WTC11 (cell line): ENCODE measurements at regions not wholly inside any gene's neighbourhood (a gene's known extent, or its start where the extent isn't known, plus 50 kb on each side); places are given as distances from the start of the nearest gene placed in this dataset.

Source experiments
- ATAC-seq: fragments of 200-7000 bp; cut with Tn5 transposase; 2 replicates; pipeline ENCODE4 v1.10.0; 2021; ENCODE audit warnings: mild to moderate bottlenecking, moderate library complexity
- CTCF ChIA-PET: fragments of 300-600 bp; sonication (Branson Sonifier 250); formaldehyde crosslinking; loops from one replicate; lab custom pipeline; 2021; ENCODE audit warnings: antibody characterized with exemption; lab: Charles Lee
- POLR2A ChIA-PET: fragments of 350-600 bp; sonication (Branson Sonifier 250); formaldehyde crosslinking; loops from one replicate; lab custom pipeline; 2021; ENCODE audit warnings: antibody characterized with exemption; lab: Charles Lee
- DNase-seq: peaks from one replicate; pipeline ENCODE4 v3.0.0; 2021; ENCODE audit warnings: low spot score
- H3K27ac Mint-ChIP-seq: 2 replicates; pipeline ENCODE4 v1.8.0; 2021; ENCODE audit warnings: mixed read lengths
- H3K27me3 Mint-ChIP-seq: 2 replicates; pipeline ENCODE4 v1.8.0; 2021; ENCODE audit warnings: low read depth, mild to moderate bottlenecking, moderate library complexity, mixed read lengths
- H3K36me3 Mint-ChIP-seq: 2 replicates; pipeline ENCODE4 v1.8.0; 2021; ENCODE audit warnings: mixed read lengths
- H3K4me1 Mint-ChIP-seq: 2 replicates; pipeline ENCODE4 v1.8.0; 2022; ENCODE audit warnings: mixed read lengths
- H3K4me3 Mint-ChIP-seq: 2 replicates; pipeline ENCODE4 v1.8.0; 2021; ENCODE audit warnings: mild to moderate bottlenecking, moderate library complexity, mixed read lengths
- H3K9me3 Mint-ChIP-seq: 2 replicates; pipeline ENCODE4 v1.8.0; 2021; ENCODE audit warnings: mixed read lengths
- CREM ChIP-seq: sonication (generic); formaldehyde crosslinking; IDR thresholded peaks from 2 replicates; pipeline ENCODE4 v1.8.1; 2022; ENCODE audit warnings: mild to moderate bottlenecking, missing genetic modification reagents, moderate library complexity
- GRHL2 ChIP-seq: fragments of 250-450 bp; sonication (Bioruptor Pico); IDR thresholded peaks from 2 replicates; pipeline ENCODE4 v1.8.0; 2022; ENCODE audit warnings: mild to moderate bottlenecking, moderate library complexity; ENCODE audit not compliant: insufficient replicate concordance, severe bottlenecking
- JAZF1 ChIP-seq: fragments of 250-450 bp; sonication (Bioruptor Pico); IDR thresholded peaks from 2 replicates; pipeline ENCODE4 v1.9.0; 2021; ENCODE audit warnings: moderate library complexity, mild to moderate bottlenecking, inconsistent platforms
- MXD4 ChIP-seq: fragments of 250-450 bp; sonication (Bioruptor Pico); IDR thresholded peaks from 2 replicates; pipeline ENCODE4 v1.8.0; 2021; ENCODE audit warnings: mild to moderate bottlenecking, moderate library complexity, borderline replicate concordance
- NR2C2 ChIP-seq: sonication (generic); formaldehyde crosslinking; IDR thresholded peaks from 2 replicates; pipeline ENCODE4 v1.8.0; 2022; ENCODE audit warnings: mild to moderate bottlenecking, missing genetic modification reagents
- PRRX2 ChIP-seq: fragments of 250-450 bp; sonication (Bioruptor Pico); IDR thresholded peaks from 2 replicates; pipeline ENCODE4 v1.8.0; 2021; ENCODE audit warnings: mild to moderate bottlenecking
- SOX15 ChIP-seq: fragments of 250-450 bp; sonication (Bioruptor Pico); IDR thresholded peaks from 2 replicates; pipeline ENCODE4 v1.9.0; 2021; ENCODE audit warnings: mild to moderate bottlenecking
- TCF7 ChIP-seq: sonication (generic); formaldehyde crosslinking; IDR thresholded peaks from 2 replicates; pipeline ENCODE4 v1.8.0; 2022; ENCODE audit warnings: mild to moderate bottlenecking, low read depth, missing genetic modification reagents, moderate library complexity
- TEAD4 ChIP-seq: sonication (generic); formaldehyde crosslinking; IDR thresholded peaks from 2 replicates; pipeline ENCODE4 v1.8.0; 2022; ENCODE audit warnings: mild to moderate bottlenecking, missing genetic modification reagents
- TP53 ChIP-seq: sonication (generic); formaldehyde crosslinking; IDR thresholded peaks from 2 replicates; pipeline ENCODE4 v1.8.1; 2023; ENCODE audit warnings: mild to moderate bottlenecking, missing genetic modification reagents
- TF ChIP-seq, protein P1 (sequence below): fragments of 250-450 bp; sonication (Bioruptor Pico); IDR thresholded peaks from 2 replicates; pipeline ENCODE4 v1.9.0; 2021; ENCODE audit warnings: mild to moderate bottlenecking, borderline replicate concordance
- TF ChIP-seq, protein P2 (sequence below): sonication (generic); formaldehyde crosslinking; IDR thresholded peaks from 2 replicates; pipeline ENCODE4 v1.8.1; 2022; ENCODE audit warnings: mild to moderate bottlenecking, missing genetic modification reagents, moderate library complexity, borderline replicate concordance
- TF ChIP-seq, protein P3 (sequence below): sonication (generic); formaldehyde crosslinking; IDR thresholded peaks from 2 replicates; pipeline ENCODE4 v1.8.1; 2023; ENCODE audit warnings: mild to moderate bottlenecking, missing genetic modification reagents, borderline replicate concordance
- TF ChIP-seq, protein P4 (sequence below): sonication (generic); formaldehyde crosslinking; IDR thresholded peaks from 2 replicates; pipeline ENCODE4 v1.8.0; 2022; ENCODE audit warnings: mild to moderate bottlenecking, missing genetic modification reagents

DNA sequence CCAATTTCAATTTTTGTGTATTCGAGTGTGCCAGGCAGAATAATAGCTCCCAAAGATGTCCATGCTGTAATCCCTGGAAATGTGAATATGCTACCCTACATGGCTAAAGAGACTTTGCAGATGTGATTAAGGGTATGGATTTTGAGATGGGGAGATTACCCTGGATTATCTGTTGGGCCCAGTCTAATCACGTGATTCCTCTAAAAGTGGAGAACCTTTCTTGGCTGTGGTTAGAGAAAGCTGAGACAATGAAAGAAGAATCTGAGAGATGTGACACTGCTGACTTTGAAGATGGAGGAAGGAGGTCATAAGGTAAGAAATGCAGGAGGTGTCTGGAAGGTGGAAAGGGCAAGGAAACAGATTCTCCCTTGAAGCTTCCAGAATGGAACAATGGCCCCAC lies 503.5 kb upstream of the PITX2 start:
- H3K36me3 Mint-ChIP-seq = no peaks in the 10 kb centered on the region
- 0 out of 2 replicates have a peak, but pooled peaks cover 3% of the 10 kb centered on the region for H3K9me3 Mint-ChIP-seq
- no peak for ATAC-seq
- no peaks in the 10 kb centered on the region for H3K4me1 Mint-ChIP-seq
- H3K4me3 Mint-ChIP-seq = no peak overlapping the region
- CTCF ChIA-PET = no interaction called here
- TF ChIP-seq, protein P1, sequence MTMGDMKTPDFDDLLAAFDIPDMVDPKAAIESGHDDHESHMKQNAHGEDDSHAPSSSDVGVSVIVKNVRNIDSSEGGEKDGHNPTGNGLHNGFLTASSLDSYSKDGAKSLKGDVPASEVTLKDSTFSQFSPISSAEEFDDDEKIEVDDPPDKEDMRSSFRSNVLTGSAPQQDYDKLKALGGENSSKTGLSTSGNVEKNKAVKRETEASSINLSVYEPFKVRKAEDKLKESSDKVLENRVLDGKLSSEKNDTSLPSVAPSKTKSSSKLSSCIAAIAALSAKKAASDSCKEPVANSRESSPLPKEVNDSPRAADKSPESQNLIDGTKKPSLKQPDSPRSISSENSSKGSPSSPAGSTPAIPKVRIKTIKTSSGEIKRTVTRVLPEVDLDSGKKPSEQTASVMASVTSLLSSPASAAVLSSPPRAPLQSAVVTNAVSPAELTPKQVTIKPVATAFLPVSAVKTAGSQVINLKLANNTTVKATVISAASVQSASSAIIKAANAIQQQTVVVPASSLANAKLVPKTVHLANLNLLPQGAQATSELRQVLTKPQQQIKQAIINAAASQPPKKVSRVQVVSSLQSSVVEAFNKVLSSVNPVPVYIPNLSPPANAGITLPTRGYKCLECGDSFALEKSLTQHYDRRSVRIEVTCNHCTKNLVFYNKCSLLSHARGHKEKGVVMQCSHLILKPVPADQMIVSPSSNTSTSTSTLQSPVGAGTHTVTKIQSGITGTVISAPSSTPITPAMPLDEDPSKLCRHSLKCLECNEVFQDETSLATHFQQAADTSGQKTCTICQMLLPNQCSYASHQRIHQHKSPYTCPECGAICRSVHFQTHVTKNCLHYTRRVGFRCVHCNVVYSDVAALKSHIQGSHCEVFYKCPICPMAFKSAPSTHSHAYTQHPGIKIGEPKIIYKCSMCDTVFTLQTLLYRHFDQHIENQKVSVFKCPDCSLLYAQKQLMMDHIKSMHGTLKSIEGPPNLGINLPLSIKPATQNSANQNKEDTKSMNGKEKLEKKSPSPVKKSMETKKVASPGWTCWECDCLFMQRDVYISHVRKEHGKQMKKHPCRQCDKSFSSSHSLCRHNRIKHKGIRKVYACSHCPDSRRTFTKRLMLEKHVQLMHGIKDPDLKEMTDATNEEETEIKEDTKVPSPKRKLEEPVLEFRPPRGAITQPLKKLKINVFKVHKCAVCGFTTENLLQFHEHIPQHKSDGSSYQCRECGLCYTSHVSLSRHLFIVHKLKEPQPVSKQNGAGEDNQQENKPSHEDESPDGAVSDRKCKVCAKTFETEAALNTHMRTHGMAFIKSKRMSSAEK (CRISPR knock-in tag) = no peak
- no peak for TF ChIP-seq MXD4 (CRISPR knock-in tag)
- no peak for TF ChIP-seq JAZF1 (CRISPR knock-in tag)
- no peak for TF ChIP-seq CREM (CRISPR knock-in tag)
- TF ChIP-seq, protein P2, sequence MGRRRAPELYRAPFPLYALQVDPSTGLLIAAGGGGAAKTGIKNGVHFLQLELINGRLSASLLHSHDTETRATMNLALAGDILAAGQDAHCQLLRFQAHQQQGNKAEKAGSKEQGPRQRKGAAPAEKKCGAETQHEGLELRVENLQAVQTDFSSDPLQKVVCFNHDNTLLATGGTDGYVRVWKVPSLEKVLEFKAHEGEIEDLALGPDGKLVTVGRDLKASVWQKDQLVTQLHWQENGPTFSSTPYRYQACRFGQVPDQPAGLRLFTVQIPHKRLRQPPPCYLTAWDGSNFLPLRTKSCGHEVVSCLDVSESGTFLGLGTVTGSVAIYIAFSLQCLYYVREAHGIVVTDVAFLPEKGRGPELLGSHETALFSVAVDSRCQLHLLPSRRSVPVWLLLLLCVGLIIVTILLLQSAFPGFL (CRISPR knock-in tag) = no peak
- TF ChIP-seq, protein P3, sequence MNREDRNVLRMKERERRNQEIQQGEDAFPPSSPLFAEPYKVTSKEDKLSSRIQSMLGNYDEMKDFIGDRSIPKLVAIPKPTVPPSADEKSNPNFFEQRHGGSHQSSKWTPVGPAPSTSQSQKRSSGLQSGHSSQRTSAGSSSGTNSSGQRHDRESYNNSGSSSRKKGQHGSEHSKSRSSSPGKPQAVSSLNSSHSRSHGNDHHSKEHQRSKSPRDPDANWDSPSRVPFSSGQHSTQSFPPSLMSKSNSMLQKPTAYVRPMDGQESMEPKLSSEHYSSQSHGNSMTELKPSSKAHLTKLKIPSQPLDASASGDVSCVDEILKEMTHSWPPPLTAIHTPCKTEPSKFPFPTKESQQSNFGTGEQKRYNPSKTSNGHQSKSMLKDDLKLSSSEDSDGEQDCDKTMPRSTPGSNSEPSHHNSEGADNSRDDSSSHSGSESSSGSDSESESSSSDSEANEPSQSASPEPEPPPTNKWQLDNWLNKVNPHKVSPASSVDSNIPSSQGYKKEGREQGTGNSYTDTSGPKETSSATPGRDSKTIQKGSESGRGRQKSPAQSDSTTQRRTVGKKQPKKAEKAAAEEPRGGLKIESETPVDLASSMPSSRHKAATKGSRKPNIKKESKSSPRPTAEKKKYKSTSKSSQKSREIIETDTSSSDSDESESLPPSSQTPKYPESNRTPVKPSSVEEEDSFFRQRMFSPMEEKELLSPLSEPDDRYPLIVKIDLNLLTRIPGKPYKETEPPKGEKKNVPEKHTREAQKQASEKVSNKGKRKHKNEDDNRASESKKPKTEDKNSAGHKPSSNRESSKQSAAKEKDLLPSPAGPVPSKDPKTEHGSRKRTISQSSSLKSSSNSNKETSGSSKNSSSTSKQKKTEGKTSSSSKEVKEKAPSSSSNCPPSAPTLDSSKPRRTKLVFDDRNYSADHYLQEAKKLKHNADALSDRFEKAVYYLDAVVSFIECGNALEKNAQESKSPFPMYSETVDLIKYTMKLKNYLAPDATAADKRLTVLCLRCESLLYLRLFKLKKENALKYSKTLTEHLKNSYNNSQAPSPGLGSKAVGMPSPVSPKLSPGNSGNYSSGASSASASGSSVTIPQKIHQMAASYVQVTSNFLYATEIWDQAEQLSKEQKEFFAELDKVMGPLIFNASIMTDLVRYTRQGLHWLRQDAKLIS (CRISPR knock-in tag) = no peak
- TF ChIP-seq TP53 (CRISPR knock-in tag) = no peak
- TF ChIP-seq SOX15 (CRISPR knock-in tag) = no peak
- no peak for TF ChIP-seq TEAD4 (CRISPR knock-in tag)
- no peak for TF ChIP-seq PRRX2 (CRISPR knock-in tag)
- TF ChIP-seq GRHL2 (CRISPR knock-in tag) = no peak
- TF ChIP-seq, protein P4, sequence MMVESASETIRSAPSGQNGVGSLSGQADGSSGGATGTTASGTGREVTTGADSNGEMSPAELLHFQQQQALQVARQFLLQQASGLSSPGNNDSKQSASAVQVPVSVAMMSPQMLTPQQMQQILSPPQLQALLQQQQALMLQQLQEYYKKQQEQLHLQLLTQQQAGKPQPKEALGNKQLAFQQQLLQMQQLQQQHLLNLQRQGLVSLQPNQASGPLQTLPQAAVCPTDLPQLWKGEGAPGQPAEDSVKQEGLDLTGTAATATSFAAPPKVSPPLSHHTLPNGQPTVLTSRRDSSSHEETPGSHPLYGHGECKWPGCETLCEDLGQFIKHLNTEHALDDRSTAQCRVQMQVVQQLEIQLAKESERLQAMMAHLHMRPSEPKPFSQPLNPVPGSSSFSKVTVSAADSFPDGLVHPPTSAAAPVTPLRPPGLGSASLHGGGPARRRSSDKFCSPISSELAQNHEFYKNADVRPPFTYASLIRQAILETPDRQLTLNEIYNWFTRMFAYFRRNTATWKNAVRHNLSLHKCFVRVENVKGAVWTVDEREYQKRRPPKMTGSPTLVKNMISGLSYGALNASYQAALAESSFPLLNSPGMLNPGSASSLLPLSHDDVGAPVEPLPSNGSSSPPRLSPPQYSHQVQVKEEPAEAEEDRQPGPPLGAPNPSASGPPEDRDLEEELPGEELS (CRISPR knock-in tag) = no peak
- TF ChIP-seq, all 79 proteins: peak for 0
- POLR2A ChIA-PET = no interaction called here
- H3K27ac Mint-ChIP-seq = no peak overlapping the region
- no peaks in the 10 kb centered on the region for H3K27me3 Mint-ChIP-seq
- no peak for DNase-seq

DNA sequence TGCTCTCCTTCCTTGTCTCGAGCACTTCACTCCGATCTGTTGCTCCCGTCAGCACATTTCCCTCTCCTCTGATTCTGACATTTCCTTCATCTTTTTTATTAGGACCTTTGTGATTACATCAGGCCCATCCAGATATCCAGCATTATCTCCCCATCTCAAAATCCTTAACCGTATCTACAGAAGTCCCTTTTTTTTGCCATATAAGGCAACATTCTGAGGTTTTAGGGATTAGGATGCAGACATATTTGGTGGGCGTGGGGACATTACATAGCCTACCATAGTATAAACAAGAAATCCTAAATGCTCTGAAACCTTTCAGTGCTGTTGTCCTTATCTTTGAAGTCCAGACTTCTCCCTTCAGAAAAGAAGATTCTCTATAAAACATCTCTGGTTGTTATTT lies 505.0 kb upstream of the PITX2 start:
- H3K27ac Mint-ChIP-seq = no peak overlapping the region
- CTCF ChIA-PET = interaction anchor here (0.9 kb wide), 1 partner anchor 8 kb away, joined by 3 read pairs; no protein-coding TSS in a partner anchor
- POLR2A ChIA-PET = no interaction called here
- DNase-seq (no peak), ATAC-seq (no peak)
- H3K36me3 Mint-ChIP-seq = no peaks in the 10 kb centered on the region
- TF ChIP-seq NR2C2 (CRISPR knock-in tag) (no peak), TCF7 (CRISPR knock-in tag) (no peak)
- TF ChIP-seq, all 79 proteins: peak for 0
- no peaks in the 10 kb centered on the region for H3K27me3 Mint-ChIP-seq
- 0 out of 2 replicates have a peak, but pooled peaks cover 3% of the 10 kb centered on the region for H3K9me3 Mint-ChIP-seq
- no peak overlapping the region for H3K4me3 Mint-ChIP-seq
- H3K4me1 Mint-ChIP-seq = no peaks in the 10 kb centered on the region
